ENCODE measurements at regions not wholly inside any gene's neighbourhood (a gene's known extent, or its start where the extent isn't known, plus 50 kb on each side); places are given as distances from the start of the nearest gene placed in this dataset.

- Histone ChIP-seq H2AFZ (ENCODE audit: low read length) (no peak overlapping the region), H3K9me3 (ENCODE audit: low read length) (no peaks in the 10 kb centered on the region), H3K4me2 (ENCODE audit: low read length) (no peak overlapping the region), H3K9me2 (ENCODE audit: insufficient read depth, low read length) (no peaks in the 10 kb centered on the region), H3K4me1 (ENCODE audit: insufficient read depth, low read length, poor library complexity, severe bottlenecking) (no peaks in the 10 kb centered on the region), H3K4me3 (ENCODE audit: low read depth, low read length, poor library complexity, severe bottlenecking) (no peak overlapping the region), H3K27ac (ENCODE audit: low read depth, low read length, poor library complexity, severe bottlenecking) (no peak overlapping the region), H3K79me2 (ENCODE audit: insufficient read depth, low read depth, low read length) (no peaks in the 10 kb centered on the region), H3K36me3 (ENCODE audit: insufficient read depth, low read length) (no peaks in the 10 kb centered on the region), H4K20me1 (ENCODE audit: insufficient read depth, low read length) (no peaks in the 10 kb centered on the region)
- TF ChIP-seq CTCF (conservative IDR thresholded peaks at IDR 0.05; ENCODE audit: low read length): no peak
- no peak for TF ChIP-seq EZH2phosphoT487 (IDR thresholded peaks at IDR 0.05; ENCODE audit: borderline replicate concordance, low read depth, low read length)
- intact Hi-C loops (cut with micrococcal nuclease; ENCODE audit: unreplicated experiment): no loop called here
- CTCF ChIA-PET (ENCODE audit: unreplicated experiment): no interaction called here
- DNase-seq (ENCODE audit: low spot score): no peak
- POLR2A ChIA-PET: no interaction called here
- BruUV-seq (replicated peaks): no TSS peak
Measured at GRCh38 chr12:91920276-91920675, 225.4 kb downstream of the BTG1 start.

DNA sequence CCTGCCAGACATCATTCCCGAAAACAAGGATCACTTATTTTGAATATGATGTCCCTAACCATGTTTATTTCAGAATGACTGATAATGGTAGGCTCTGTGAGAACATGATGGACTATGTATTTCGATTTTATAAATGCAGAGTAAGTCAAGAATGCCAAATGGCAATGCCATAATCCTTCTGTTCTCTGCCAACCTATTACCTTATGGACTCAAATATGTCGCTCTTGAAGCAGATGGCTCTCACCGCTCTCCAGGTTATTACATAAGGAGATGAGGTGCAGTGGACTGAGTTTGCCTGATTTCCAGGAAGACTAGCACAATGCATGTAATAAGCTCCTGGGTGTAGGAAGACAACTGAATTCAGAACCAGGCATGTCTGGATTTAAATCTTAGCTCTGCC lies 227.2 kb downstream of the BTG1 start:
- no peaks in the 10 kb centered on the region for H3K9me2 ChIP-seq (ENCODE audit: insufficient read depth, low read length)
- no peak overlapping the region for H2AFZ ChIP-seq (ENCODE audit: low read length)
- ChIA-PET CTCF (ENCODE audit: unreplicated experiment) (no interaction called here), POLR2A (no interaction called here)
- no peaks in the 10 kb centered on the region for H3K79me2 ChIP-seq (ENCODE audit: insufficient read depth, low read depth, low read length)
- H3K4me2 ChIP-seq (ENCODE audit: low read length): no peak overlapping the region
- H3K36me3 ChIP-seq (ENCODE audit: insufficient read depth, low read length): no peaks in the 10 kb centered on the region
- H4K20me1 ChIP-seq (ENCODE audit: insufficient read depth, low read length): no peaks in the 10 kb centered on the region
- no peak overlapping the region for H3K27ac ChIP-seq (ENCODE audit: low read depth, low read length, poor library complexity, severe bottlenecking)
- DNase-seq (ENCODE audit: low spot score): no peak
- no peak overlapping the region for H3K4me3 ChIP-seq (ENCODE audit: low read depth, low read length, poor library complexity, severe bottlenecking)
- BruUV-seq (replicated peaks): no TSS peak
- H3K9me3 ChIP-seq (ENCODE audit: low read length): no peaks in the 10 kb centered on the region
- intact Hi-C loops (cut with micrococcal nuclease; ENCODE audit: unreplicated experiment): no loop called here
- no peaks in the 10 kb centered on the region for H3K4me1 ChIP-seq (ENCODE audit: insufficient read depth, low read length, poor library complexity, severe bottlenecking)
- TF ChIP-seq CTCF (conservative IDR thresholded peaks at IDR 0.05; ENCODE audit: low read length) (no peak), EZH2phosphoT487 (IDR thresholded peaks at IDR 0.05; ENCODE audit: borderline replicate concordance, low read depth, low read length) (no peak)

GRCh38 chr12:91914701-91915100 lies 230.9 kb downstream of the BTG1 start:
- DNase-seq (ENCODE audit: low spot score): no peak
- no peak for TF ChIP-seq CTCF (conservative IDR thresholded peaks at IDR 0.05; ENCODE audit: low read length)
- no peak for TF ChIP-seq EZH2phosphoT487 (IDR thresholded peaks at IDR 0.05; ENCODE audit: borderline replicate concordance, low read depth, low read length)
- H2AFZ ChIP-seq (ENCODE audit: low read length): no peak overlapping the region
- BruUV-seq (replicated peaks): no TSS peak
- POLR2A ChIA-PET: interaction anchor here (0.6 to 1.0 kb wide), 2 partner anchors 65 to 314 kb away, joined by 3 to 5 read pairs; no protein-coding TSS in a partner anchor
- no peak overlapping the region for H3K4me3 ChIP-seq (ENCODE audit: low read depth, low read length, poor library complexity, severe bottlenecking)
- no peaks in the 10 kb centered on the region for H3K36me3 ChIP-seq (ENCODE audit: insufficient read depth, low read length)
- H3K9me3 ChIP-seq (ENCODE audit: low read length): no peaks in the 10 kb centered on the region
- H3K4me1 ChIP-seq (ENCODE audit: insufficient read depth, low read length, poor library complexity, severe bottlenecking): no peaks in the 10 kb centered on the region
- no peaks in the 10 kb centered on the region for H4K20me1 ChIP-seq (ENCODE audit: insufficient read depth, low read length)
- intact Hi-C loops (cut with micrococcal nuclease; ENCODE audit: unreplicated experiment): no loop called here
- H3K4me2 ChIP-seq (ENCODE audit: low read length): no peak overlapping the region
- CTCF ChIA-PET (ENCODE audit: unreplicated experiment): no interaction called here
- H3K27ac ChIP-seq (ENCODE audit: low read depth, low read length, poor library complexity, severe bottlenecking): no peak overlapping the region
- no peaks in the 10 kb centered on the region for H3K9me2 ChIP-seq (ENCODE audit: insufficient read depth, low read length)
- no peaks in the 10 kb centered on the region for H3K79me2 ChIP-seq (ENCODE audit: insufficient read depth, low read depth, low read length)
